ENCODE measurements at regions not wholly inside any gene's neighbourhood (a gene's known extent, or its start where the extent isn't known, plus 50 kb on each side); places are given as distances from the start of the nearest gene placed in this dataset.

GRCh38 chr22:22407061-22407460 lies 101.5 kb downstream of the ZNF280B start:
- no peaks in the 10 kb centered on the region for H3K36me3 ChIP-seq (ENCODE audit: insufficient read depth, low read length)
- no peaks in the 10 kb centered on the region for H3K9me3 ChIP-seq (ENCODE audit: low read length)
- no peak for DNase-seq (ENCODE audit: low spot score)
- intact Hi-C loops (cut with micrococcal nuclease; ENCODE audit: unreplicated experiment), result no loop called here
- CTCF ChIA-PET (ENCODE audit: unreplicated experiment), result interaction anchor here (0.7 to 1.0 kb wide), 3 partner anchors 8 to 27 kb away, joined by 3 read pairs; no protein-coding TSS in a partner anchor
- H3K9me2 ChIP-seq (ENCODE audit: insufficient read depth, low read length), result no peaks in the 10 kb centered on the region
- BruUV-seq (replicated peaks), result no TSS peak
- POLR2A ChIA-PET, result interaction anchor here (1.3 to 1.8 kb wide), 2 partner anchors 12 to 27 kb away, joined by 4 to 5 read pairs; no protein-coding TSS in a partner anchor
- 0 out of 2 replicates have a peak overlapping the region, but pooled peaks have one; percentile 9 for H3K4me2 ChIP-seq (ENCODE audit: low read length)
- H3K4me1 ChIP-seq (ENCODE audit: insufficient read depth, low read length, poor library complexity, severe bottlenecking), result peaks cover 84% of the 10 kb centered on the region
- no peak overlapping the region for H3K4me3 ChIP-seq (ENCODE audit: low read depth, low read length, poor library complexity, severe bottlenecking)
- no peak for TF ChIP-seq CTCF (conservative IDR thresholded peaks at IDR 0.05; ENCODE audit: low read length)
- TF ChIP-seq EZH2phosphoT487 (IDR thresholded peaks at IDR 0.05; ENCODE audit: borderline replicate concordance, low read depth, low read length), result no peak
- no peak overlapping the region for H3K27ac ChIP-seq (ENCODE audit: low read depth, low read length, poor library complexity, severe bottlenecking)
- peak overlapping the region; percentile 10; the same call in 1 of the 2 replicates for H2AFZ ChIP-seq (ENCODE audit: low read length)
- H3K79me2 ChIP-seq (ENCODE audit: insufficient read depth, low read depth, low read length), result no peaks in the 10 kb centered on the region
- H4K20me1 ChIP-seq (ENCODE audit: insufficient read depth, low read length), result no peaks in the 10 kb centered on the region

- Histone ChIP-seq H3K9me2 (ENCODE audit: insufficient read depth, low read length) (no peaks in the 10 kb centered on the region), H4K20me1 (ENCODE audit: insufficient read depth, low read length) (no peaks in the 10 kb centered on the region), H3K4me3 (ENCODE audit: low read depth, low read length, poor library complexity, severe bottlenecking) (no peak overlapping the region), H3K79me2 (ENCODE audit: insufficient read depth, low read depth, low read length) (no peaks in the 10 kb centered on the region), H3K9me3 (ENCODE audit: low read length) (no peaks in the 10 kb centered on the region), H3K4me1 (ENCODE audit: insufficient read depth, low read length, poor library complexity, severe bottlenecking) (peaks cover 72% of the 10 kb centered on the region), H3K27ac (ENCODE audit: low read depth, low read length, poor library complexity, severe bottlenecking) (no peak overlapping the region), H3K36me3 (ENCODE audit: insufficient read depth, low read length) (no peaks in the 10 kb centered on the region), H3K4me2 (ENCODE audit: low read length) (no peak overlapping the region), H2AFZ (ENCODE audit: low read length) (no peak overlapping the region)
- no TSS peak for BruUV-seq (replicated peaks)
- TF ChIP-seq CTCF (conservative IDR thresholded peaks at IDR 0.05; ENCODE audit: low read length) (no peak), EZH2phosphoT487 (IDR thresholded peaks at IDR 0.05; ENCODE audit: borderline replicate concordance, low read depth, low read length) (no peak)
- intact Hi-C loops (cut with micrococcal nuclease; ENCODE audit: unreplicated experiment), result no loop called here
- DNase-seq (ENCODE audit: low spot score), result no peak
- ChIA-PET CTCF (ENCODE audit: unreplicated experiment) (interaction anchor here (1.6 to 1.8 kb wide), 2 partner anchors 15 to 39 kb away, joined by 3 to 6 read pairs; no protein-coding TSS in a partner anchor), POLR2A (interaction anchor here (0.5 to 1.8 kb wide), 4 partner anchors 12 to 43 kb away, joined by 3 to 5 read pairs (median 4); no protein-coding TSS in a partner anchor)
These were observed 100.3 kb downstream of the ZNF280B start for GRCh38 chr22:22408269-22408668.
